Cardiac muscle cell (in vitro differentiated cells and primary cell): ENCODE measurements at regions not wholly inside any gene's neighbourhood (a gene's known extent, or its start where the extent isn't known, plus 50 kb on each side); places are given as distances from the start of the nearest gene placed in this dataset.

ENCODE experiments used
- DNase-seq, 2 donors: peaks; one replicate each; pipeline versions ENCODE4 v3.0.0 to v3.0.0-alpha.2; 2010 to 2017; ENCODE audit warnings: low read depth in 1 of 2, low spot score in 1 of 2
- H3K27ac ChIP-seq: fragments of 200-600 bp; sonication (generic); 2 replicates; pipeline ENCODE4 v1.5.1; 2016
- H3K27me3 ChIP-seq: fragments of 200-600 bp; sonication (generic); 2 replicates; pipeline ENCODE4 v1.6.0; 2016; ENCODE audit warnings: control low read depth
- H3K36me3 ChIP-seq: fragments of 200-600 bp; sonication (generic); 2 replicates; pipeline ENCODE4 v1.5.1; 2016; ENCODE audit warnings: control low read depth
- H3K4me1 ChIP-seq: fragments of 200-600 bp; sonication (generic); 2 replicates; pipeline ENCODE4 v1.8.1; 2017; ENCODE audit warnings: low read depth, mild to moderate bottlenecking, mixed run types
- H3K4me3 ChIP-seq: fragments of 200-600 bp; sonication (generic); 2 replicates; pipeline ENCODE4 v1.5.1; 2016; ENCODE audit warnings: mild to moderate bottlenecking
- H3K9me3 ChIP-seq: fragments of 200-600 bp; sonication (generic); 2 replicates; pipeline ENCODE4 v1.5.1; 2017; ENCODE audit warnings: low read depth, mild to moderate bottlenecking, control low read depth
- CTCF ChIP-seq: IDR thresholded peaks from 2 replicates; pipeline ENCODE4 v1.5.1; 2012; ENCODE audit warnings: low read depth, mild to moderate bottlenecking, low read length

DNA sequence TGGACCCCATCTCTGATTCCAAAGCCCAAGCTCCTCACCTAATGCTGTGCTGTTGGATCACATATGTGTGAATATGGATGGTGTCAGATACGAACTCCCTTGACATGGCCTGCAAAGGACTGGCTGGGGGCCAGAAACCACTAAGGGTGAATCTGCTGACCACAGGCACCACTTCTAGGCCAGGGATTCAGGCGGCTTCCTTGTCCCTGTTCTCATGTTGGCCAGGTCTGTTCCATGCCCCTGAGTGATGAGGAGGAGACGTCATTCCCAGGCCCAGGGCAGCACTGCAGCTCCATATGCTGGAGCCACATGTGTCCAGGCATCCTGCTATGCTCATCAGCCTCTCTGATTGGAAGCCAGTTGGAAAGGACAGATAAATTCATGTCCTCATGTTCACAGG lies 130.0 kb upstream of the BDNF start:
- Histone ChIP-seq H3K27ac (no peak overlapping the region), H3K4me1 (no peaks in the 10 kb centered on the region), H3K27me3 (no peaks in the 10 kb centered on the region), H3K9me3 (no peaks in the 10 kb centered on the region), H3K36me3 (no peaks in the 10 kb centered on the region), H3K4me3 (no peak overlapping the region)
- TF ChIP-seq CTCF, result no peak
- no peak for DNase-seq

DNA sequence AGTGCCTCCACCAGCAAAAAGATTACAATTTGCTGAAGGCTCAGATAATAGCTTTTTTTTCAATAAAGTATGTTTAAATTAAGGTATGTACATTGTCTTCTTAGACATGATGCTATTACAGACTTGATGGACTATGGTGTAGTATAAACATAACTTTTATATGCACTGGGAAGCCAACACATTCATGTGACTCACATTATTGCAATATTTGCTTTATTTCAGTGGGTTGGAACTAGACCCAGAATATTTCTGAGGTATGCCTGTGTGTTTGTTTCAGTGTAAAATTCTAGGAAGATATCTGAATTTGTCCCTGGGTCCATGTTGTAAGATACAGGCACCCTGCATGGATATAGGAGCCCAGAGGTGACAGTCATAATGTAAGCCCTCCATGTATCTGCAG lies 120.0 kb upstream of the BDNF start:
- TF ChIP-seq CTCF, result no peak
- H3K27me3 ChIP-seq, result no peaks in the 10 kb centered on the region
- no peaks in the 10 kb centered on the region for H3K4me1 ChIP-seq
- no peak overlapping the region for H3K27ac ChIP-seq
- H3K4me3 ChIP-seq, result no peak overlapping the region
- DNase-seq, result no peak
- H3K9me3 ChIP-seq, result no peaks in the 10 kb centered on the region
- H3K36me3 ChIP-seq, result no peaks in the 10 kb centered on the region

DNA sequence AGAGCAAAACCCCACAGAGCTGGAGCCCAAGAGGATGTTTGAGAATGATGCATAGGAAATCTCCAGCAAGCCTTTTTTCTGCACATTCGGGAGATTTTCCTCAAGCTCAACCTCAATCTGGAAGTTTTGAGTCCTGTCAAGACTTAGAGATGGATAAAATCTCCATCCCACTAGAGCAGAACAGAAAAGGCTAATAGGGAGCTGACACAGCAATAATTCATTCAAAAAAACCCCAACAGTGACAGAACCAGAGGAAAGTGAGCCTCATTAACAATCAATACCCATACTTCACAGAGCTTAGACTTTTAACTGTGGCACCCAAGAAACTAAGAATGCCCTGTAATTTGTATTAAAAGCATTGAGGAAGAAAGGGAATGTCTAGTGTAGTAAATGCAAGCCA lies 115.9 kb upstream of the BDNF start:
- H3K4me1 ChIP-seq, result no peaks in the 10 kb centered on the region
- H3K4me3 ChIP-seq, result no peak overlapping the region
- no peak for DNase-seq
- H3K27ac ChIP-seq, result no peak overlapping the region
- no peak for TF ChIP-seq CTCF
- no peaks in the 10 kb centered on the region for H3K27me3 ChIP-seq
- H3K36me3 ChIP-seq, result no peaks in the 10 kb centered on the region
- no peaks in the 10 kb centered on the region for H3K9me3 ChIP-seq

DNA sequence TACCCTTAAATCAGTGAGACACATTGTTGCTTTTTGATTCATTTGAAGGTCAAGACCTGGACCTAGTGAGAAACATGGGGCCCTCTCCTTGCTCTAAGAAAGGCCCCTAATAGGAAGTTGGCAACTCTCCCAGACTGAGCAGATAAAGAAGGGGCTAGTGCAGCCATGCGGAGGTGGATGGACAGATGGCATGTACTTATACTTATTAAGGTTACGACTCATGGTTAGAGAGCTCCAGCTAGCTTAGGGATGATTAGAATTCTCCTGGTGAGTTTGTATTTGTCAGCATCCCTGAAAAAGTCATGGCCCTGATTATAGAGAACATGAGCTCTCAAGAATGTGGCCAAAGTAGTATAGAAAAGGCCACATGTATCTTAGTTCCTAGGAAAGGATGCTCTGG lies 112.1 kb upstream of the BDNF start:
- DNase-seq, result peak in 1 of 2 donors; percentile 9
- no peak overlapping the region for H3K4me3 ChIP-seq
- H3K27me3 ChIP-seq, result no peaks in the 10 kb centered on the region
- no peaks in the 10 kb centered on the region for H3K9me3 ChIP-seq
- H3K27ac ChIP-seq, result no peak overlapping the region
- no peaks in the 10 kb centered on the region for H3K36me3 ChIP-seq
- H3K4me1 ChIP-seq, result no peaks in the 10 kb centered on the region
- no peak for TF ChIP-seq CTCF

GRCh38 chr11:27807596-27807995 lies 107.3 kb upstream of the BDNF start:
- Histone ChIP-seq H3K4me1 (no peaks in the 10 kb centered on the region), H3K27me3 (no peaks in the 10 kb centered on the region)
- no peak for TF ChIP-seq CTCF

DNA sequence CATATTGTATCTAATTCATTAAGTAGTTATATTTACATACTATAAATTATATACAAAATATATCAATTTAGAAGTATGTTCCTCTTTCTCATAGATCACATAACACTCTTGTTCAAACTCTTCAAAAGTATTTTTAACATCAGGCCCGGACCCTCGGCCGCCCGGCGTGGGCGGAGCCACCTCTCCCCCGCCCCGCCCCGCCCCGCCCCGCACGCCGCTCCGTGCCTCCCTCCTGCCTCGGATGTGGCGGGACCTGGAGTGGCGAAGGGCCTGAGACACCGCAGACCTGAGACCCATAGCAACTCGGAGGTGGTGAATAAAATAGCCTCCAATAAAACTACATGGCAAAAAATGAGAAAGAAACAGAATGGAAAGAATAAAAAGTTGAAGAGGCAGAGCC lies 105.9 kb upstream of the BDNF start:
- no peak for TF ChIP-seq CTCF
- no peaks in the 10 kb centered on the region for H3K36me3 ChIP-seq
- H3K27ac ChIP-seq, result no peak overlapping the region
- no peaks in the 10 kb centered on the region for H3K4me1 ChIP-seq
- H3K9me3 ChIP-seq, result no peaks in the 10 kb centered on the region
- H3K27me3 ChIP-seq, result no peaks in the 10 kb centered on the region
- no peak for DNase-seq
- no peak overlapping the region for H3K4me3 ChIP-seq

More at GRCh38 chr11:27807596-27807995, 107.3 kb upstream of the BDNF start:
- no peak for DNase-seq
- H3K4me3 ChIP-seq, result no peak overlapping the region
- no peaks in the 10 kb centered on the region for H3K9me3 ChIP-seq
- H3K27ac ChIP-seq, result no peak overlapping the region
- H3K36me3 ChIP-seq, result no peaks in the 10 kb centered on the region
